HG02623 (cell line): ENCODE measurements at regions not wholly inside any gene's neighbourhood (a gene's known extent, or its start where the extent isn't known, plus 50 kb on each side); places are given as distances from the start of the nearest gene placed in this dataset.

Source experiments
- ATAC-seq: cut with Tn5 transposase; IDR thresholded peaks from one replicate; pipeline ENCODE4 v1.9.1; 2021; ENCODE audit warnings: moderate library complexity; ENCODE audit not compliant: unreplicated experiment

GRCh38 chr4:96093563-96093962, 253.7 kb downstream of the PDHA2 start:
- ATAC-seq: peak; percentile 43

GRCh38 chr4:96094183-96094582, 254.3 kb downstream of the PDHA2 start:
- ATAC-seq: no peak

GRCh38 chr4:96097040-96097607, 257.2 kb downstream of the PDHA2 start:
- ATAC-seq: no peak

- no peak for ATAC-seq
Measured at GRCh38 chr4:96097693-96098092, 257.8 kb downstream of the PDHA2 start.

- ATAC-seq: no peak
Measured at GRCh38 chr4:96099031-96099430, 259.1 kb downstream of the PDHA2 start.

GRCh38 chr4:96102541-96103026, 262.7 kb downstream of the PDHA2 start:
- ATAC-seq: no peak

DNA sequence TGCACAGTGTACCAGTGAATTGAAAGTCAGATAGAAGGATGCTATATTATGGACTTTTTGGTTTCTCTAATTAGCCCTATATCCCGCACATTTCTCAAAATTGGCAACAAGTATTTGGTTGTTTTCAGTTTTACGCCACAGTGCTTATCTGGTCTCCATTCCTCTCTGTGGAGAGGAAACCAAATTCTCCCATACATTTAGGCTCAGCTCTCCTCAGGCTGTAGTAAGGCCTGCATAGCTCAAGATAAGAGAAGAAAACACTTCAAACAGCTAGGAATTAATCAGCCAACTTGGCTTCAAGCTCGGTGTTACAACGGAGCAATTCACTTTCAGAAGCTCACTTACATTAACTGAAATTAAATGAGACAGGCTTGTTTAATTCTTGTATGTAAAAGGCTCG, 263.2 kb downstream of the PDHA2 start:
- ATAC-seq: no peak

DNA sequence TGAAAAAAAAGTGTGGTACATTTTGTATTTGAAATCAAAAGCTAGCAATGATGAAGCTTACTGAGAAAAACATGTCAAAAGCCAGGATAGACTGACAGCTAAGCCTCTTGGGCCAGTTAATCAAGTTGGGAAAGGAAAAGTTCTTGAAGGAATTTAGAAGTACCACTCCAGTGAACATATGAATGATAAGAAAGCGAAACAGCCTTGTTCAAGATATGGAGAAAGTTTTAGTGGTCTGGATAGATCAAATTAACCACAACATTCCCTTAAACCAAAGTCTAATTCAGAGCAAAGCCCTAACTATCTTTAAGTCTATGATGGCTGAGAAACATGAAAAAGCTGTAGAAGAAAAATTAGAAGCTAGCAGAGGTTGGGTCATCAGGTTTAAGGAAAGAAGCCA, 268.3 kb downstream of the PDHA2 start:
- no peak for ATAC-seq

- no peak for ATAC-seq
Measured at GRCh38 chr4:96112631-96113030, 272.7 kb downstream of the PDHA2 start.

DNA sequence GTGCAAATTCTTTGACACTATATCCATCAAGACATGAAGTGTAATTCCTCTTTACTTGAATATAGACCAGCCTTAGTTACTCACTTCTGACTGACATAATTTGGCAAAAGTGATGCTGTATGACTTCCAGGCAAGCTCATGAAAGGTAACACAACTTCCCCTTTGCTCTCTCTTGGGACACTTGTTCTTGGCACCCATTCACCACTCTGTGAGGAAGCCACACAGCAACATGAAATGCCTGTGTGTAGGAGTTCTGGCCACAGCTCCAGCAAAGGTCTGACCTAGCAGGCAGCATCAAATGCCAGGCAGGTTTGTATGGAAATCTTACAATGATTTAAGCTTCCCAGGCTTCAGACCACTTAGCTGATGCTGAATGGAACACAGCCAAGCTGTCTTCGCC, 280.3 kb downstream of the PDHA2 start:
- no peak for ATAC-seq

DNA sequence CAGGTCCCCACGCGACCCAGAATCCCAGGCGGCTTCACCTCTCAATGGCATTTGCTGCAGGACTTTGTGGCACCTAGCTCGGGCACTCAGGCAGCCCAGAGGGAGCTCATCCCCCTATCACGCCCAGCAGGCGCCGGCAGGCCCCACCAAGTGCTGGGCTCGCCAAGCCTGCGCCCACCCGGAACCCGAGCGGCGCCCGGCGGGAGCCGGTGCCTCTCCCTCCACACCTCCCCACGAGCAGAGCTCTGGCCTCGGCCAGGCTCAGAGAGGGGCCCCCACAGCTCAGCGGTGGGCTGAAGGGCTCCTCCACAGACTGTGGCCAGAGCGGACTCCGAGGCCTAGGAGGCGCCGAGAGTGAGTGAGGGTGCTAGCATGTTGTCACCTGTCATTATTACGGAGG, 286.3 kb downstream of the PDHA2 start:
- ATAC-seq: no peak

DNA sequence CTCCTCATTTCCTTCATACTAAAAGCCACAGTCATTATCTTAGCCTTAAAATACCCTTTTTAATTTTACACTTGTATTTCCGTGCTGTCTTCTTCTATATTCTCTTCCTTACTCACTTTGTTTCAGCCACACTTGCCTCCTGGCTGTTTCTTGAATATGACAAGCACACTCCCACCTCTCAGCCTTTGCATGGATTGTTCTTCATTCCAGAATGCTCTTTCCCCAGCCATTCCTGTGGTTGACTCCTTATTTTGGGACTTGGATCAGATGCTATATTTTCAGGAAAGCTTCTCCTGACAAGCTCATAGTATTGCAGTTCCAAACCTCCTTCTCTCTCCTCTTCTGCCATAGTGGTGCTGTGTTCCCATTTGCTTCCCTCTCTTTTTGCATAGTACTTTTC, 291.3 kb downstream of the PDHA2 start:
- ATAC-seq: no peak

DNA sequence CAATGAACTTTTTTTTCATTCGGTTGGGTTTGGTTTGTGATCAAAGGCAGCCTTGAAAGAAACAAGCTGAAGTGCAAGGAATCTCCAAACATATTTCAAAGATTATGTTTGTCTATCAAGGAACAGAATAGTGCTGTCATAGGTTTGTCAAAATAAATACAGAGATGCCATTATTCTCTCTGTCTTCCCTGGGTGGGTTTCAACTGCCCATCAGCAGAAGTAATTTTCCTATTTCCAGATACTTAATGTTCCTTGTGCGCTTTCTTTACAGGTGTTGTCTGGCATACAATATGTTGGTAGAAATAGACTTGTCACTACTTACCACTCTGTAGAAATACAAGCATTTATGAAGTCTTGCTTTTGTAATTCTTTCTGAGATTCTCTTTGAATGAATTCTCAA, 294.9 kb downstream of the PDHA2 start:
- no peak for ATAC-seq

- no peak for ATAC-seq
Measured at GRCh38 chr4:96136056-96136455, 296.2 kb downstream of the PDHA2 start.

DNA sequence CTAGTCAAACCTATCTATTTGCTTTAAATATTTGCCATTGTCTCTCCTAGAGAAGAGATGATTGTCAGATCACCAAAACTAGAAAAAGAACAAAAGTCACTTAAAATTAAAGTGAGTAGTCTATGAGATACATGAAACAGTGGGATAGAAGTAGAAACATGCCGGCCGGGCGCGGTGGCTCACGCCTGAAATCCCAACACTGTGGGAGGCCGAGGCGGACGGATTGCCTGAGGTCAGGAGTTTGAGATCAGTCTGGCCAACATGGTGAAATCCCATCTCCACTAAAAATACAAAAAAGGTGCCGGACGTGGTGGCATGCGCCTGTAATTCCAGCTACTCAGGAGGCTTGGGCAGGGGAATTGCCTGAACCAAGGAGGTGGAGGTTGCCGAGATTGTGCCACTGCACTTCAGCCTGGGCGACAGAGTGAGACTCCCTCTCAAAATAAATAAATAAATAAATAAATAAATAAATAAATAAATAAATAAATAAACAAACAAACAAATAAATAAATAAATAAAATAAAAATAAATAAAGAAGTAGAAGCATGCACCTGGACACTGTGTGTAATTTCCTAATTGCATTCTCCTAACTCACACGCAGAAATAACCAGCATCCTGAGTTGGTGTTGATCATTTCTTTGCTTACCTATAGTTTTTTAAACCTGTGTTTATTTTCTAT, 299.5 kb downstream of the PDHA2 start:
- no peak for ATAC-seq

DNA sequence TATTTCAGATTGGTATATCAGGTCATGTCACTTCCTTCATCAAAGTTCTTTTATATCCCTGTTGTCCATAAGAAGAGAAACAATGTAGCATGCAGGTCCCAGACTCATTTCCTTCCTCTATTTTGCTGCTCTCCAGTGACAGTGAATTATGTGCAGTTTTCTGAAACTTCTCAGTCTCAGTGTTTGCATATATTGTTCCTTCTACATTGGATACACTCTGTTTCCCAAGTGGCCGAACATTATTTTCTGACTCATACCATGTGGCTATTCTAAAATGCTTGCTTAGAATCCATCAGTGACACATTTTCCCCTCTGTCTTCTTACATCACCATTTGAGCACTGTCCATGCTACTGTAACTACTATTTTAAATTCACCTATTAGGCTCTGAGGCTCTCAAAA, 305.7 kb downstream of the PDHA2 start:
- no peak for ATAC-seq

DNA sequence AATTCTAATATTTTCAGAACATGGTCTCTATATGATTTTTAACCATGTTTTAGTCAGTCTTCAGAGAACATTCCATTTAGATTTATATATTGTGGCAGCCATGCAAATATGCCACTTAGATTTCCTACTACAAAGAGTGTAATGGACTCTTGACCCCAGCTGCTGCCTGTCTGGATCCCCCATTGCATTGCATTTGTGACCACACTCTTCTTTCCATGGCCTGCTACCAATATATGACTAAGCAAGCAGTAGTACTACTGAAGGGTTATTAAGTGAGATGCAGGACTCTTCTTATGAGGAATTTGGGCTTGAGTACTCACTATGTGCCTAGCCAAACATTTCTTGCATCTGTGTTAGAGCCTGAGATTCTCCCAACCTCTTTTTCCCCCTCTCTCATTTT, 306.8 kb downstream of the PDHA2 start:
- no peak for ATAC-seq

- ATAC-seq: no peak
Measured at GRCh38 chr4:96149894-96150293, 310.0 kb downstream of the PDHA2 start.

DNA sequence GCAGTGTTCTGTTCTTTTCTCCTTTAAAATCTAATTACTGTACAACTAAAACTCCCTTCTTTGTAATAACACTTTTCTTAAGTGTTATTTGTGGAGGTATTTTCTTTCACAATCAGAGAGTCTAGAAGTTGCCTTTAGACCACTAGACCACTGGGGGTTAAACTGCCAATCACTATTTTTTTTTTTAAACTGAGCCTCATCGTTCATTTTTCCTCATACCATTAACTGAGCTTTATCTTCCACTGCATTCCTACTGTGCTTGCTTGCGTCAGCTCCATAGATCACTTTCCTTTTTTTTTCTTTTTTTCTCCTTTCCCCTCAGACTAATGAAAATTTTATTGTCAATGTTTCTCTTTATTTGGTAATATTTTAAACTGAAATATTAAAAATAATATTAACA, 310.6 kb downstream of the PDHA2 start:
- no peak for ATAC-seq

GRCh38 chr4:96152824-96153223, 312.9 kb downstream of the PDHA2 start:
- ATAC-seq: no peak

DNA sequence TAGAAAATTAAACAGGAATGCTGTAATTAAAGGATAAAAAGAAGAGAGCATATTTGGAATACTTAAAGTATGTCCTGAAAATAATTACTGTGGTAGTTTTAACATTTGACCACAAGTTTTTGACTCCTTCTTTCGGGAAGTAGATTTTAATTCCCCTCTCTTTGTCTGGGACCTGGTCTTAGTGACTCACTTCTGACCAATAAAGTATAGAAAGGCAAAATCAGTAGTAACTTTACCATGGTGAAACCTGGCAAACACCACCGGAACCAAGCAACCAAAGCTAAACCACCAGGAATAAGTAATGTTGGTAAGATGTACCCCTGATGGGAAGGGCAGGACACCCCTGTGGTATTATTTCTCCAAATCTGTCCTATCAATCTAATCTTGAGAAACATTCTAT, 314.8 kb downstream of the PDHA2 start:
- no peak for ATAC-seq

DNA sequence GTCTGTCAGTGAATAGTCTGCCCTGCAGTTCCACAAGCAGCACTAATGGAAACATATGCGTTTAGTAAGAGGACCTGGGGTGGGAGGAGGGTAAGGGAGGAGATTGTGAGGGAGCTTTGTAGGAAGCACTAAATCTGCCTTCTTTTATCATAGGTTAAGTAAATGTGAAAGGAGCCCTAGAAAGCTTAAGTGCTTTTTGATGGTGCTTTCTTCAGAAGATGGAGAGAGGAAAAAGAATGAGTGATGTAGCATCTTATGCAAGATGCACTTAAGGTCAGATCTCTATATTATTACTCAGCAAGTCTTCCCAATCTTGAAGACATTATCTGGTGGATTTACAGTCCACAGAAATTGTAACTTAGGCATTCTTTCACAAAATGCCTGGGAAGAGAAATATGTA, 322.7 kb downstream of the PDHA2 start:
- no peak for ATAC-seq

DNA sequence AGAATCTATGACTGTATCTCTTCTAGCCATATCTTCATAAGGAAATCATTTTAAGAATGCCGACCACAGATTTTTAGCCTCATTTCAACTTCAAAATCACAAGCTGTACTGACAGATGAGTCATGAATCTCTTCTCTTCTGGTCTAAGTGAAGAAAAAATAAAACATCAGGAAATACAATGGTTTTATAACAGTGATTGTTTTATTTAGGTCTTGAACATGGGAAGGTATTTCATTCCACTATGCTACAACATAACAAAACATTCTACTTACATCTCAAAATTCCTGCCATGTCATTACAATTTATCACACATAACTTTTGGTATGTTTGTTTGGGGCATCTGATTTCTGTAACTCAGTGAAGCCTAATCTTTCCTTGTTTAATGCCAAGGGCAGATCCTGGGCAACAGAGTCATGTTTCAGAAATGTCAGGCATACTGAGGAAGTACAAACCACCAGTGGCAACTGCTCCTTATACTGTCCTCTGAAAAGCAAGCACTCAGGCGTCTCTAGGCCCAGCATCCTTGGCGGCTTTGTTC, 325.0 kb downstream of the PDHA2 start:
- no peak for ATAC-seq
